GM13977 (cell line): ENCODE measurements at regions not wholly inside any gene's neighbourhood (a gene's known extent, or its start where the extent isn't known, plus 50 kb on each side); places are given as distances from the start of the nearest gene placed in this dataset.

Source experiments
- DNase-seq: peaks from one replicate; pipeline ENCODE4 v3.0.0; 2012; ENCODE audit warnings: low spot score
- in situ Hi-C: fragments of 300-500 bp; cut with MboI; formaldehyde crosslinking; loops from one replicate; pipeline ENCODE4 v1.12.0; 2022; ENCODE audit warnings: low sequenced_read_pairs, low pct_unique_long_range_greater_than_20kb, mixed read lengths, inconsistent platforms; ENCODE audit not compliant: unreplicated experiment
- TF ChIP-seq, protein P1 (sequence below): IDR thresholded peaks from 2 replicates; pipeline ENCODE4 v1.5.1; 2012; ENCODE audit warnings: mild to moderate bottlenecking, control low read depth; ENCODE audit not compliant: insufficient read depth; ENCODE audit errors: extremely low read depth, missing control alignments

DNA sequence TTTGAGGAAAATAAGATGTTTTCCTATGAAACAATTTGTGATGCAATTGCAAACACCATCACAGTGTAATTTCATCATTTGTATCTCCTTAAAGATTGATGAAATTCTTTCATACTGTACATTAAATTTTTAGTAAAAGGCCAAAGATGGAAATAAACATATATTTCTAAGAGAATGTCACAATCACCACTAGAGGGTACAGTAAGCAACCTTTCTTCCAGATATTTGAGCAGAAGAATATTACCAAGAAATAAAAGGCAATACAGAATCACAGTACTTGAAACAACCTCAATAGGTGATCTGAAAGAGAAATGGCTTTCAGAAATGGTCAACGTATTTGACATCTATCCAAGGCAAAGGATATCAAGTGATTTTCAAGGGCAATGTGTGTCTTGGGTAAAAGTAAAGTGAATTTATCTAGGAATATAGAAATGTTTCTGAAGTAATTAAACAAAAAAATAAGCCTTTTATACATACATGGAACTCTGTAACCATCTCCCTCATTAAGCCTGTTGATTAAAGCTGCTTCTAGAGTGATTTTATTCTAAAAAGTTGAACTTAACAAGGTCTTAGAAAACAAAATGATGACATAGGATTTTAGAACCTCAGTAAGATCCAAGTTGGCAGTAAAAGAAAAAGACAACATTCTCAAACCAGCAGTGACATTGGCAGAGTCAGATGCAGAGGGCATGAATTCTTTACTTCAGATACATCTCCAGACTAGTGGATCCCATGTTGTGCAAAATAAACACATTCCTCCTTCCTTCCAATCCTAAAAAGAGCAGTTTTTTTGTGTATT lies 90.3 kb upstream of the SESTD1 start:
- DNase-seq = no peak
- in situ Hi-C loops = no loop called here
- TF ChIP-seq, protein P1, sequence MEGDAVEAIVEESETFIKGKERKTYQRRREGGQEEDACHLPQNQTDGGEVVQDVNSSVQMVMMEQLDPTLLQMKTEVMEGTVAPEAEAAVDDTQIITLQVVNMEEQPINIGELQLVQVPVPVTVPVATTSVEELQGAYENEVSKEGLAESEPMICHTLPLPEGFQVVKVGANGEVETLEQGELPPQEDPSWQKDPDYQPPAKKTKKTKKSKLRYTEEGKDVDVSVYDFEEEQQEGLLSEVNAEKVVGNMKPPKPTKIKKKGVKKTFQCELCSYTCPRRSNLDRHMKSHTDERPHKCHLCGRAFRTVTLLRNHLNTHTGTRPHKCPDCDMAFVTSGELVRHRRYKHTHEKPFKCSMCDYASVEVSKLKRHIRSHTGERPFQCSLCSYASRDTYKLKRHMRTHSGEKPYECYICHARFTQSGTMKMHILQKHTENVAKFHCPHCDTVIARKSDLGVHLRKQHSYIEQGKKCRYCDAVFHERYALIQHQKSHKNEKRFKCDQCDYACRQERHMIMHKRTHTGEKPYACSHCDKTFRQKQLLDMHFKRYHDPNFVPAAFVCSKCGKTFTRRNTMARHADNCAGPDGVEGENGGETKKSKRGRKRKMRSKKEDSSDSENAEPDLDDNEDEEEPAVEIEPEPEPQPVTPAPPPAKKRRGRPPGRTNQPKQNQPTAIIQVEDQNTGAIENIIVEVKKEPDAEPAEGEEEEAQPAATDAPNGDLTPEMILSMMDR = no peak

- DNase-seq = no peak
- TF ChIP-seq, protein P1 = no peak
- in situ Hi-C loops = no loop called here
Observed at GRCh38 chr2:179354296-179354695, 89.7 kb upstream of the SESTD1 start.

DNA sequence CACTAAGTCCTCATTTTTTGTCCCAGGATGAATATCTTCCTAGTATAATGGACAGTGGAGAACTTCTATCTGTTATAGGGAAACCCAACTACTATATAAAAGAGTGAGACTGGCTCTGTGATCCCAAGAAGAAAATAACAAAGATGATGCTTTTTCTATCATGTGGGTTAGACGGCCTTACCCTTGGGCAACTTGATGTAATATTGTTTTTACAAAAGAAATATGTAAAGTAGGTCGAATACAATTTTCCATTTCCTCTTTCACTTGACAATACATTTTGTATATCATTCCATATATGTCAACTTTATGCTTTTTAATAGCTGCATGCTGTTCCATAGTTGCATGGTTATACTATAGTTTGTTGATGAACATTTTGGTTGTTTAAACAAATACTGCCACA lies 87.5 kb upstream of the SESTD1 start:
- no peak for DNase-seq
- in situ Hi-C loops = no loop called here
- TF ChIP-seq, protein P1 = no peak

GRCh38 chr2:179351057-179351456 lies 86.4 kb upstream of the SESTD1 start:
- TF ChIP-seq, protein P1 = no peak
- in situ Hi-C loops = no loop called here
- DNase-seq = no peak

- in situ Hi-C loops = no loop called here
- no peak for DNase-seq
- TF ChIP-seq, protein P1 = no peak
Observed at GRCh38 chr2:179349670-179350303, 85.2 kb upstream of the SESTD1 start.

GRCh38 chr2:179348906-179349305 lies 84.3 kb upstream of the SESTD1 start:
- DNase-seq = no peak
- in situ Hi-C loops = no loop called here
- TF ChIP-seq, protein P1 = no peak
